Fibroblast of the aortic adventitia (primary cell): ENCODE measurements at regions not wholly inside any gene's neighbourhood (a gene's known extent, or its start where the extent isn't known, plus 50 kb on each side); places are given as distances from the start of the nearest gene placed in this dataset.
"Not testable (repeated sequence)": the region's sequence is repeated elsewhere in the genome, so short reads cannot be mapped to it uniquely, and the experiment has no call there.

Source experiments
- DNase-seq: peaks from one replicate; pipeline ENCODE4 v3.0.0-alpha.2; 2010; ENCODE audit warnings: low read depth
- H3K4me3 ChIP-seq: 2 replicates; pipeline ENCODE4 v1.5.1; 2011; ENCODE audit warnings: low read depth, mild to moderate bottlenecking, control low read depth, low read length, moderate library complexity
- CTCF ChIP-seq: IDR thresholded peaks from 2 replicates; pipeline ENCODE4 v1.5.1; 2011; ENCODE audit warnings: mild to moderate bottlenecking, low read length, control low read depth, inconsistent platforms; ENCODE audit not compliant: insufficient read depth

GRCh38 chr18:4549164-4549872, 94.2 kb upstream of the DLGAP1 start:
- TF ChIP-seq CTCF = no peak
- H3K4me3 ChIP-seq = no peak overlapping the region
- DNase-seq = no peak

- H3K4me3 ChIP-seq = no peak overlapping the region
- TF ChIP-seq CTCF = no peak
- no peak for DNase-seq
These were observed 92.0 kb upstream of the DLGAP1 start for GRCh38 chr18:4547126-4547525.

GRCh38 chr18:4544142-4544541, 89.0 kb upstream of the DLGAP1 start:
- DNase-seq = no peak
- no peak overlapping the region for H3K4me3 ChIP-seq
- TF ChIP-seq CTCF = no peak

- H3K4me3 ChIP-seq = no peak overlapping the region
- no peak for DNase-seq
- no peak for TF ChIP-seq CTCF
These were observed 88.6 kb upstream of the DLGAP1 start for GRCh38 chr18:4543711-4544110.

- no peak for TF ChIP-seq CTCF
- no peak for DNase-seq
These were observed 86.5 kb upstream of the DLGAP1 start for GRCh38 chr18:4541588-4541987.

GRCh38 chr18:4536447-4536846, 81.3 kb upstream of the DLGAP1 start:
- TF ChIP-seq CTCF = no peak
- no peak overlapping the region for H3K4me3 ChIP-seq
- DNase-seq = no peak

More at GRCh38 chr18:4541588-4541987, 86.5 kb upstream of the DLGAP1 start:
- H3K4me3 ChIP-seq = no peak overlapping the region

GRCh38 chr18:4528405-4528804, 73.3 kb upstream of the DLGAP1 start:
- TF ChIP-seq CTCF = no peak
- no peak overlapping the region for H3K4me3 ChIP-seq
- no peak for DNase-seq

GRCh38 chr18:4527826-4528225, 72.7 kb upstream of the DLGAP1 start:
- not testable (repeated sequence) for H3K4me3 ChIP-seq

More at GRCh38 chr18:4527826-4528225, 72.7 kb upstream of the DLGAP1 start:
- not testable (repeated sequence) for DNase-seq
